CD14-positive monocyte (primary cell): ENCODE measurements at regions not wholly inside any gene's neighbourhood (a gene's known extent, or its start where the extent isn't known, plus 50 kb on each side); places are given as distances from the start of the nearest gene placed in this dataset.

Experiments
- DNase-seq, 3 donors: peaks; one replicate each; pipeline ENCODE4 v3.0.0-alpha.2; 2011 to 2022
- H2AFZ ChIP-seq: 2 replicates; pipeline ENCODE4 v1.6.0; 2012; ENCODE audit warnings: mild to moderate bottlenecking, low read depth, low read length, inconsistent platforms; ENCODE audit not compliant: insufficient read depth, poor library complexity, severe bottlenecking
- H3K27ac ChIP-seq, 2 donors: 1 replicate in 1 of 2; 2 replicates in 1 of 2; pipeline ENCODE4 v1.5.1; 2012 to 2013; ENCODE audit warnings: low read length in 2 of 2, control low read depth in 1 of 2, inconsistent platforms in 1 of 2, low read depth in 1 of 2, mild to moderate bottlenecking in 1 of 2
- H3K27me3 ChIP-seq, 2 donors: one replicate each; pipeline versions ENCODE4 v1.6.0 to v1.6.1; 2011 to 2013; ENCODE audit warnings: low read length in 2 of 2; ENCODE audit not compliant: control insufficient read depth in 2 of 2, insufficient read depth in 2 of 2
- H3K36me3 ChIP-seq, 2 donors: replicated peaks in 1 of 2; 1 replicate in 1 of 2; 2 replicates in 1 of 2; pipeline versions ENCODE4 v1.5.1 to v1.6.1; 2012 to 2013; ENCODE audit warnings: low read length in 2 of 2, control low read depth in 1 of 2, inconsistent platforms in 1 of 2, mild to moderate bottlenecking in 1 of 2; ENCODE audit not compliant: insufficient read depth in 2 of 2, control insufficient read depth in 1 of 2
- H3K4me1 ChIP-seq, 2 donors: 1 replicate in 1 of 2; 2 replicates in 1 of 2; pipeline versions ENCODE4 v1.5.1 to v1.6.1; 2012 to 2013; ENCODE audit warnings: low read length in 2 of 2, control low read depth in 1 of 2, inconsistent platforms in 1 of 2, mild to moderate bottlenecking in 1 of 2, moderate library complexity in 1 of 2; ENCODE audit not compliant: insufficient read depth in 2 of 2, control insufficient read depth in 1 of 2
- H3K4me2 ChIP-seq: replicated peaks from 2 replicates; pipeline ENCODE3; 2012; ENCODE audit warnings: low read length, moderate library complexity, mild to moderate bottlenecking; ENCODE audit not compliant: poor library complexity, severe bottlenecking; ENCODE audit errors: extremely low read depth
- H3K4me3 ChIP-seq, 3 experiments: fragments of 200-600 bp in 1 of 3; sonication (generic) in 1 of 3; replicated peaks in 1 of 3; 1 replicate in 2 of 3; 2 replicates in 1 of 3; pipeline ENCODE4 v1.5.1; 2011 to 2013; ENCODE audit warnings: low read length in 3 of 3, mild to moderate bottlenecking in 3 of 3, control low read depth in 2 of 3, low read depth in 2 of 3, inconsistent platforms in 1 of 3, moderate library complexity in 1 of 3
- H3K79me2 ChIP-seq: 2 replicates; pipeline ENCODE4 v1.6.0; 2012; ENCODE audit warnings: mild to moderate bottlenecking, control low read depth, inconsistent platforms, low read length, moderate library complexity; ENCODE audit not compliant: insufficient read depth
- H3K9ac ChIP-seq: 2 replicates; pipeline ENCODE4 v1.6.0; 2017; ENCODE audit warnings: low read length, mild to moderate bottlenecking; ENCODE audit not compliant: insufficient read depth, poor library complexity, severe bottlenecking
- H3K9me3 ChIP-seq, 2 donors: replicated peaks in 1 of 2; 1 replicate in 1 of 2; 2 replicates in 1 of 2; pipeline versions ENCODE4 v1.5.1 to v1.6.1; 2012 to 2013; ENCODE audit warnings: low read length in 2 of 2, control low read depth in 1 of 2; ENCODE audit not compliant: control insufficient read depth in 1 of 2, insufficient read depth in 1 of 2
- H4K20me1 ChIP-seq: 2 replicates; pipeline ENCODE4 v1.6.0; 2012; ENCODE audit warnings: mild to moderate bottlenecking, low read length, control low read depth, moderate library complexity; ENCODE audit not compliant: insufficient read depth
- H3K27ac Mint-ChIP-seq, 7 donors: one replicate each; pipeline ENCODE4 v1.8.0; 2020; ENCODE audit warnings: mild to moderate bottlenecking in 7 of 7, mixed read lengths in 7 of 7, moderate library complexity in 6 of 7, inconsistent platforms in 2 of 7
- H3K27me3 Mint-ChIP-seq, 3 donors: one replicate each; pipeline ENCODE4 v1.8.0; 2021 to 2022; ENCODE audit warnings: low read depth in 3 of 3, mild to moderate bottlenecking in 3 of 3, mixed read lengths in 3 of 3, moderate library complexity in 3 of 3, inconsistent platforms in 1 of 3
- H3K36me3 Mint-ChIP-seq, 2 donors: one replicate each; pipeline ENCODE4 v1.8.0; 2020; ENCODE audit warnings: mixed read lengths in 2 of 2, inconsistent platforms in 1 of 2, mild to moderate bottlenecking in 1 of 2
- H3K4me1 Mint-ChIP-seq: one replicate; pipeline ENCODE4 v1.8.0; 2020; ENCODE audit warnings: mild to moderate bottlenecking, mixed read lengths
- H3K4me3 Mint-ChIP-seq, 2 donors: one replicate each; pipeline ENCODE4 v1.8.0; 2020; ENCODE audit warnings: mild to moderate bottlenecking in 2 of 2, mixed read lengths in 2 of 2, moderate library complexity in 1 of 2
- H3K9me3 Mint-ChIP-seq, 7 donors: one replicate each; pipeline ENCODE4 v1.8.0; 2020 to 2022; ENCODE audit warnings: mixed read lengths in 7 of 7, mild to moderate bottlenecking in 6 of 7, moderate library complexity in 6 of 7, inconsistent platforms in 2 of 7
- CTCF ChIP-seq: fragments of 200-600 bp; IDR thresholded peaks from one replicate; pipeline ENCODE4 v1.8.0; 2022; ENCODE audit warnings: antibody characterized with exemption, mild to moderate bottlenecking
- WGBS: methylation state at CpG from one replicate; pipeline ENCODE4 v1.1.5; 2013; ENCODE audit warnings: missing lambda C conversion rate; ENCODE audit not compliant: insufficient coverage; 5-methylcytosine and 5-hydroxymethylcytosine counted together
- intact Hi-C, 2 donors: fragments of 100-400 bp; cut with micrococcal nuclease; formaldehyde crosslinking; loops; one replicate each; pipeline versions ENCODE4 v1.15.0 to v1.15.1; 2023

GRCh38 chr17:21530311-21530710, 154.2 kb downstream of the KCNJ12 start:
- peaks cover 3 to 13% (median 6%) of the 10 kb centered on the region in 3 donors for H3K27me3 Mint-ChIP-seq
- peaks cover 13 to 19% of the 10 kb centered on the region in 2 donors for H3K36me3 Mint-ChIP-seq
- peaks cover 0 to under 1% (median 0%) of the 10 kb centered on the region in 7 donors for H3K9me3 Mint-ChIP-seq
- Histone ChIP-seq H2AFZ (no peak overlapping the region), H3K27me3 (no peaks in the 10 kb centered on the region), H4K20me1 (no peaks in the 10 kb centered on the region), H3K9me3 (no peaks in the 10 kb centered on the region), H3K4me1 (no peaks in the 10 kb centered on the region), H3K27ac (no peak overlapping the region), H3K4me3 (no peak overlapping the region), H3K36me3 (peaks cover 4 to 12% of the 10 kb centered on the region in 2 donors), H3K4me2 (no peak overlapping the region), H3K79me2 (no peaks in the 10 kb centered on the region), H3K9ac (no peak overlapping the region)
- H3K4me1 Mint-ChIP-seq, result peaks cover 9% of the 10 kb centered on the region
- intact Hi-C loops, result no loop called here
- H3K4me3 Mint-ChIP-seq, result no peak overlapping the region
- WGBS, result 83% methylated on average over 4 of the region's 5 CpGs
- no peak overlapping the region for H3K27ac Mint-ChIP-seq
- no peak for DNase-seq
- TF ChIP-seq CTCF, result no peak

- Histone ChIP-seq H3K9ac (no peak overlapping the region), H3K4me3 (no peak overlapping the region), H4K20me1 (no peaks in the 10 kb centered on the region), H3K4me1 (no peaks in the 10 kb centered on the region), H3K36me3 (peaks cover 4 to 12% of the 10 kb centered on the region in 2 donors), H3K27me3 (no peaks in the 10 kb centered on the region), H3K79me2 (no peaks in the 10 kb centered on the region), H3K9me3 (no peaks in the 10 kb centered on the region), H3K27ac (no peak overlapping the region), H2AFZ (no peak overlapping the region), H3K4me2 (no peak overlapping the region)
- H3K4me3 Mint-ChIP-seq, result no peak overlapping the region
- no peak for TF ChIP-seq CTCF
- H3K36me3 Mint-ChIP-seq, result peaks cover 14 to 20% of the 10 kb centered on the region in 2 donors
- H3K4me1 Mint-ChIP-seq, result peaks cover 9% of the 10 kb centered on the region
- WGBS, result 93% methylated on average over 9 of the region's 9 CpGs
- H3K27me3 Mint-ChIP-seq, result peaks cover under 1 to 13% (median 6%) of the 10 kb centered on the region in 3 donors
- no peak overlapping the region for H3K27ac Mint-ChIP-seq
- intact Hi-C loops, result no loop called here
- H3K9me3 Mint-ChIP-seq, result peaks cover 0 to 2% (median 0%) of the 10 kb centered on the region in 7 donors
- DNase-seq, result no peak
Measured at GRCh38 chr17:21530841-21531240, 154.7 kb downstream of the KCNJ12 start.
